ENCODE measurements at regions not wholly inside any gene's neighbourhood (a gene's known extent, or its start where the extent isn't known, plus 50 kb on each side); places are given as distances from the start of the nearest gene placed in this dataset.

DNA sequence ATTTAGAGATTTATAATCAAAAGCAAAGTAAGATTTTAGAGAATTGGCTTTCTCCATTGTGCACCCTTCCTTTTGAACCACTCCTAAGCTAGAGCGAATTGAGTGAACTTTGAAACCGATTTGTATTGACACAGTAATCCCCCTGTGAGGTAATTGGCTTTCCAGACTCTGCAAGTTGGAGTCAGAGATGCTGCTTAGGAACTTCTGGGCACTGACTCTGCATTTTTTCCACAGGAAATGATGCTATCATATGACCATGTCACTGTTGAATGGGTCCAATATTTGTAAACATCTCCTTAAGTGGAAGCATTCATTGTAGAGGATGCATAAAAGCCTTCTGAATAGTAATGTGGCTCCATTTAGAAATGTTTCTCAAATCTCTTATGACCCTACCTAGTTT is 394.4 kb upstream of the ZNF608 start:
- DNase-seq, result no peak

DNA sequence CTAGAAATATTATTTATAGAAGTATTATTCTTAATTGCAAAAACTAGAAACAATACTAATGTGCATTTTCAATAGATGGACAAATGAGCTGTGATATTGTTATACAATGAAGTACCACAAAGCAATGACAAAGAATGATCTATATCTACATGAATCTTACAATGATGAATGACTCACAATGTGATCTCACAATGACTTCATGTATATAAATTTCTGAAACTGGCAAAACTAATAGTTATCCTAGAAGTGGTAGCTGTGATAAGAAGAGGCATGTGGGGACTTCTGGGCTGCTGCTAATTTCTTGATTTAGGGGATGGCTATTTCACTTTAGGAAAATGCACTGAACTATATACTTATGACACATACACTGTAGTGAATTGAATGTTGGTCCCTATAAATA is 396.0 kb upstream of the ZNF608 start:
- no peak for DNase-seq

DNA sequence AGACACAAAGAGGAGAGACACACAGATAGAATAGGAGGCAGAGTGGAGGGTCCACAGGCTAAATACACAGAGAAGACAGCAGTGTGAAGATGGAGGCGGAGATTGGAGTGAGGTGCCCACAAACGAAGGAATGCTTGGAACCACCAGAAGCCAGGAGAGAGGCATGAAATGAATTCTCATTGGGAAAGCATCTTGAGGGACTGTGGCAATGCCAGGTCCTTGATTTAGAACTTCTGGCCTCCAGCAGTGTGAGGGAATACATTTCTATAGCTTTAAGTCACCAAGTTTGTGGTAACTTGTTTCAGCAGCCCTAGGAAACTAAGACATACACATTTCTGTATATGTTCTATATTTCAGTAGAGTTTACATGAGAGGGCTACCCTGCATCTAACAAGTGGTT is 396.6 kb upstream of the ZNF608 start:
- no peak for DNase-seq

DNA sequence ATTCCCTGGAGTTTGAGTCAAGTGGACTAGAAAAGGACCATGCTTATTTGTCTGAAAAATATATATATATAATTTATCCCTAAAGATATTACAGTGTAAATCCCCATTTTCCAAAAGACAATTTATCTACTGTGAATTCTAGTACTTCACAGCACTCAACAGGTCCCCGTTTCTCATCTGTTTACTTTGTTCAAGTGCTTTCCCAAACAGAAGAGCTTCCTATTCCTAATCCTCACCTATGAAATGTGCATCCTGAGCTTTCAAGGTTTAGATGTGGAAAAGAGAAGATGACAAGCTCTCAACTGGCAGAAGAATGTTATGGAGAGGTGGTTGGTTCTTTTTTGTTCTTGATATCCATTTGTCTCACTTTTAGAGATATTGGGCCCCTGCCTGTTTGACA is 401.6 kb upstream of the ZNF608 start:
- DNase-seq, result no peak

DNA sequence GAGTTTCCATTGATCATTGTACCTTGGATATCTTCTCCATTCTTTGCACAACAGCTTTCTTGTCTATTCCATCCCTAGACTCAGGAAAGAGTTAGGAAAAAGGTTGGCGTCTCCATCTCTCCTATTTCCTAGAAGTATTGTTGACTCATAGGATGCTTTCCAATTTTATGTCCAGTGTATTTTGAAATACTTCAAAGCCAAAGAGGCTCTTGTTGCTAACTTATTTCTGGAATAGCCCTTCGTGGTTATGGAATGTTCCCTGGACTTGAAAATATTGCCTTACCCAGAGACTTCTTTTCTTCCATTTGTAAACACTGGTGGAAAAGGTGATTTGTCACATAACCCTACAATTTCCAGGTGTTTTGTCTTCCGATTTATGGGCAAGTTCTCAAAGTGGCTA is 402.3 kb upstream of the ZNF608 start:
- DNase-seq, result no peak

DNA sequence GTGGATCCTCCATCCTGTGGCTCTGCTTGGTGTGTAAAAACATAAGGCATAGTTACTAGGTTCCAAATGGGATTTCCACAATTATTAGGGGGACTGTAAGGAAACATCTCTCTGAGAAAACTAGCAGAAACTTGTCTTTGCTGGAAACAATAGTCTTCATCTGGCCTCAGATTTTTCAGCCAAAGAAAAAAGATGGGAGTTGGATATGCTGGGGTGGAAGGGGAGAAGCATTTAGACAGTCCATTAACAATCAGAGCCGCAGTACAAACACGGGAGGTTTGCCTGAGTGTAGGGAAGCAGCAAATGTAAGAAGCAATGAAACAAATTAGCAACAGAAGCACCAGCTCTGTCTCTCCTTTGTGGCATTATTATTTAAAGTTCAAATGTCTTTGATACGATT is 402.7 kb upstream of the ZNF608 start:
- DNase-seq, result no peak

DNA sequence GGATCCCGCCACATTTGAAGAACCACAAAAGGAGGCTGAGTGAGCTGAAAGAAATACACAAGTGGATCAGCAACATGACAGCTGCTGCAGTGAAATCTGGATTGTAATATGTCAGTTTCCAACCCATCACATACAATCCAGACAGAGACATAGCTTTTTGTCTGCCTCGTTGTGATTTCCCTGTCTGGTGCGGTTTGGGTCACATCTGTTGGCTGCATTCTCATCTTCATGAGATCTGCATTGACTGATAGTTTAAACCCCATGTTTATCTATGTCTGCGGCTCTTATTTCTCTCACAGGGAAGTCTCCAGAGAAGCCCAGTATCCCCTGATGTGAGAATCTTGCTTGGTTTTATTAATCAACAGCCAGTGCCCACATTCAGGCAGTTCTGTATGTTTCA is 403.1 kb upstream of the ZNF608 start:
- no peak for DNase-seq

DNA sequence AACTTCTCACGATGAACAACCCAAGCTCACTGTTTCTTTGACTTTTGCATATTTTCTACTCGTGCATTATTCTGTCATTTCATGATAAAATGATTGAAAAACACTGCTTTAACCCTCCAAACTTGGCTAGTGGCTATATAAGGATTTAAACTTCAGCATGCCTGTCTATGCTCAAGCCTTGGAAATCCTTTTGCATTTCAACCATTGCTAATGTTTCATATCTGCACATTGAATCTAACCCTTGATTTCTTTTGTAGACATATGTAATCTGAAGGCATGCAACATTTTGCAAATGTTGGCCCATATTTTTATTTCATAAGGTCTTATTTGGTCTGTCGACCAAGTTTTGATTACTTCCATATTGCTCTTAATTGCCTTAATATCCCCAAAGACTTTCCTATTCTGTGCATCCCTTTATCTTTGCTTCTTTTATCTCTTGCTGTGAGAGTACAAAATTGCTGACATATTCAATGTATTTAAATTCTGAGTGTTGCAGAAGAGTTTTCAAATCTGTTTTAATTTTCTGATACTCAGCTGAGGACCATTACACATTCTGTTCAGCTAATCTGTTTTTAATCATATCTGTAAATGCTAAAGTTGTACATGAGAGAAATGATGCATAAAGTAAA is 403.7 kb upstream of the ZNF608 start:
- no peak for DNase-seq

DNA sequence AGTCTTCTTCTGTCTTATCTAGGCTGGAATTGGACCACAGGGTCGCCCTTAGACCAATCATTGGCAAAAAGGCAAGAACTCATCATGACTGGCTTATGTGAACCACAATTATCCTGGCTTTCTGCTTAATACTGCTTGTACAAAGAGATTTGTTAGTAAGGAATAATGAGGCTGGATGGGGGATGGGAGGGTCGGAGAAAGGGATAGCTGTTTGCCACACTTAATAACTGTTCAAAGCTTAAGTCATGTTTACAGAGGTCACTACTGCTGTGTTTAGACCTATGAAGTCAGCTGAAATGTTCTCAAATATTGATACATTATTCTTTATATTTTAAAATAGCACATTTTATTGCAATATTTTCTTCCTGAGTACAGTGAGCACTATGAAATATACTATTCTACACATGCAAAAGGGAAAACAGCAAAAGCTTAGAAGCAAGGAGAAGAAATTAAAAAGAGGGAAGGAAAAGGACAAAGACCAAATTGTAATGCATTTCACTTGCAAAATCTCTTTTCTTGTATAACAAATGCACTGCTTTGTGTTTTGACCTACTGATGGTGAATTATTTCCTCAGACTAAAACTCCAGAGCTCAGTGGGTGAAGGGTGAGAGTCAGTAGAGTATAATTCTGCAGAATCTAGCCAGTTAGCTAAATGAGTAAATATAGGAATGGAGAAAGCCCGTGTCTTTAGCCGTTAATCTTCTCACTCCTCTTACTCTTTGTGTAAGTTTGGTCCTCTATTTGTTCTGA is 404.9 kb upstream of the ZNF608 start:
- peak; percentile 28 for DNase-seq

DNA sequence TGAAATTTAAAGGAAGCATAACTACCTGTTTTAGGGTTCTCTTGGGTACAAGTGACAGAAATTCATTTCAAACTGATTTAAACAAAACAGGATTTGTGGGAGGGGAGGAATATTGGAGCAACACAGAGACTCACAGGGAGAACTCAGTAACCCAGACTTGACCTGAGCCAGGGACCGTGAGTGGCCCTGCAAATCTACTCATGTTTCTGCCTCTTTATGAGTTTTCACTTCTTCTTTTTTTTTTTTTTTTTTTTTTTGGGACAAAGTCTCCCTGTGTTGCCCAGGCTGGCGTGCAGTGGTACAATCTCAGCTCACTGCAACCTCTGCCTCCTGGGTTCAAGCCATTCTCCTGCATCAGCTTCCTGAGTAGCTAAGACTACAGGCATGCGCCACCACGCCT is 405.6 kb upstream of the ZNF608 start:
- no peak for DNase-seq

DNA sequence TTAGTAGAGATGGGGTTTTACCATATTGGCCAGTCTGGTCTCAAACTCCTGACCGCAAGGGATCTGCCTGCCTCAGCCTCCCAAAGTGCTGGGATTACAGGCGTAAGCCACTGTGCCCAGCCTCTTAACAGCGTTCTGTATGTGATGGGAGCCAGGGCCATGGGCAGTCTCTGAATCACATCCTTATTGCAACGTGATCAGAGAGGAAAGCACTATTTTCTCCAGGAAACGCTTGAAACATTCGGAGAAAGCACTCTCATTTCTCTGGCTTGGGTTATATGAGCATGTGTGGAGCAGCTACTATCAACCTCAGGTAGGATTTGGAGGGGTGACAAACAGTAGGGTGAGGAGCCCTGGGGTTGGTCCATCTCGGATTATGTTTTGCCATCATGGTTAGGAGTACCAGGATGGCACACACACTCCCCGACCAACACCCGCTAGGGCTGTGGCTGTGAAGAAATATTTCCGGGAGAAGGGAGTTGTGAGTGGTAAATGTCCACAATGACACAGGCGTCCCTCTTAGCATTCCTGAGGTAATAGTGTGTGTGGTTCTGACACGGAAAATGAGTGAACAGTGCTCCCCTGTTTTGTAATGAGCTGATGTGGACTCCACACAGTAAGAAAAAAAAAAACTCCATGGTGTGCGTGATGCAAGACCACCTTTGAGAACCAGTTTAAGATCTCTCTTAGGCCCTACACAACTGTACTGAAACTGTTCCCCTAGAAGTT is 406.2 kb upstream of the ZNF608 start:
- DNase-seq, result peak; percentile 9

DNA sequence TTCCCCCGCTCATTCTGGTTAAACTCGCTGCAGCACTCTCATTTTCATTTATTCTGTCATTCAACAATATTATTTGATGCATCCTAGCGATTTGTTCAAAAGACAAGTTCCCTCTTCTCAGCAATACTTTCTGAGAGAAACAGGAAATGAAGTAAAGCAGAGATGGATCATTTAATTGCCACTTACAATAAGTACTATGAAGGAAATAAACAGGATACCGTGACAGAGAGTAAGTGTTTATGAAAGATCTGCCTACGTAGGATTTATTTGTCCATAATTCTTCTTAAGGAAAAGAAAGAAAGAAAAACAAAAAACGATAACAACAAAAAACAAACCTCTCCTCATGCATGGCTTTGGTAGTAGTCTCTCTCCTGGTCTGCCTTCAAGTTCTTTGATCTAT is 406.8 kb upstream of the ZNF608 start:
- no peak for DNase-seq

DNA sequence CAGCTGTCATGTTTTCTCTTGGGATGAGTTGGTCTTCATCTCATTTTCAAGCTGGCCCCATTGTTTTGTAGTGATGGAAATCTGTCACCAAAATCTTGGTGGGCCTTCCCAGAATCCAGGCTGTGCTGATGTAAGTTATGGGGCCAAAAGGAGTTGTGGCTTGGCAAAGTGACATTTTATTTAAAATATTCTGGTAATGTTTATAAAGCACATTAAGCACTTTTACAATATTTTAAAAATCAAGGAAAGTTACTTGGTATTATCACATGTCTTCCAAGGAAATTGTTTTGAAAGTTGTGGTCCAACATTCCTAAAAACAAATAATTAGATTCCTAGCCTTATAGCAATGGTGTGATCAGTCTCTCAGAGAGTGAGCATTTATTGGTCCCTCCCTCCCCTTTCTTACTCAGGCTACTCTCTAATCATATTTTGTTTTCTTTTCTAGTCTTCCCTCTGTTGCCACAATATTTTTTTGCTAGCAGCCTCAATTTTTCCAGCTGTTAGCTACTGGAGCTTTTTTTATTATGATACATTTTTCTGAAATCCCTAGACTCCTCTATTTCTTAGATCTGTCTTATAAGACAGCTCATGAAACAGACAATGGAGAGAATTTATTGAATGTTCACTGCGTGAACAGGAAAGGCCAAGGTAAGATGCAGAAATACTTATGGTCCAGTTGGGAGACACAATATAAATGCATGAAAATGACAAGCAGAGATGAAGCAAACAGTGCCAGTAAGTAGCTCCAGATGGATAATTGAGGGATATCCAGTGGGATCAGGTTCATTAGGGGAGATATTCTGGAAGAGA is 408.1 kb upstream of the ZNF608 start:
- DNase-seq, result no peak

DNA sequence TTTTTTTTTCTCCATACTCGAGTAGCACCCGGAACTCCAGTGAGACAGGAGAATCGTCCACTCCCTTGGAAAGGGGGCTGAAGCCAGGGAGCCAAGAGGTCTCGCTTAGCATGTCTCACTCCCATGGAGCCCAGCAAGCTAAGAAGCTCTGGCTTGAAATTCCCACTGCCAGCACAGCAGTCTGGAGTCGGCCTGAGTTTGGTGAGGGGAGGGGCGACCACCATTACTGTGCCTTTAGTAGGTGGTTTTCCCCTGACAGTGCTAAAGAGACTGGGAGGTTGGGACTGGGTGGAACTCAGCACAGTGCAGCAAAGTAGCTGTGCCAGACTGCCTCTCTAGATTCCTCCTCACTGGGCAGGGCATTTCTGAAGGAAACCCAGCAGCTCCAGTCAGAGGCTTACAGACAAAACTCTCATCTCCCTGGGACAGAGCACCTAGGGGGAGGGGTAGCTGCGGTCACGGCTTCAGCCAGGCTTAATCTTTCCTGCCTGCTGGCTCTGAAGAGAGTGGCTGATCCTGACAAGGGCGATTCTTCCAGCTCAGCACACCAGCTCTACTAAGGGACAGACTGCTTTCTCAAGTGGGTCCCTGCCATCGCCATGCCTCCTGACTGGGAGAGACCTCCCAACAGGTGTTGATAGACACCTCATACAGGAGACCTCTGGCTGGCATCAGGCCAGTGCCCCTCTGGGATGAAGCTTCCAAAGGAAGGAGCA is 414.5 kb upstream of the ZNF608 start:
- DNase-seq, result no peak

DNA sequence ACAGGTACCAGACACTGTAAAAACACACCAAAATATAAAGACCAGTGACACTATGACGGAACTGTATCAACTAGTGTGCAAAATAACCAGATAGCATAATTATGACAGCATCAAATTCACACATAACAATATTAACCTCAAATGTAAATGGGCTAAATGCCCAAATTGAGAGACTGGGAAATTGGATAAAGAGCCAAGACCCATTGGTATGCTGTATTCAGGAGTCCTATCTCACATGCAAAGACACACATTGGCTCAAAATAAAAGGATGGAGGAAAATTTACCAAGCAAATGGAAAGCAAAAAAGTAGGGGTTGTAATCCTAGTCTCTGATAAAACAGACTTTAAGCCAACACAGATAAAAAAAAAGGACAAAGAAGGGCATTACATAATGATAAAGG is 416.3 kb upstream of the ZNF608 start:
- no peak for DNase-seq

DNA sequence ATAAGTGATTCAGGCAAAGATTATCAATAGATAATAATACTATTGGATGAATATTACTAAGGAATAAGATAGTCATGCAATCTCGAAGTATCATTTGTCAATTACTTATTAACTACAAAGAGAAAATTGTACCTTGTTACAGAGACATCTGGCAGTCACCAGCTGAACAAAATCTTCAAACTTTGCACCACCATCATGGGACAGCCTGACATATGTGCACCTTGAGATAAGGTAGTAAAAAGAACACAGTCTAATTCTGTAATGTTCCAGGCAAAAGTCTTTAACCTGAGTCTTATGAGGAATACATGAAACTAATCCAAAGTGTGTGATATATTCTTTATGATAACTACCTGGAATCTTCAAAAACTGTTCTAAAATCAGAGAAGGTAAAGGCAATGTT is 423.0 kb upstream of the ZNF608 start:
- DNase-seq, result no peak

DNA sequence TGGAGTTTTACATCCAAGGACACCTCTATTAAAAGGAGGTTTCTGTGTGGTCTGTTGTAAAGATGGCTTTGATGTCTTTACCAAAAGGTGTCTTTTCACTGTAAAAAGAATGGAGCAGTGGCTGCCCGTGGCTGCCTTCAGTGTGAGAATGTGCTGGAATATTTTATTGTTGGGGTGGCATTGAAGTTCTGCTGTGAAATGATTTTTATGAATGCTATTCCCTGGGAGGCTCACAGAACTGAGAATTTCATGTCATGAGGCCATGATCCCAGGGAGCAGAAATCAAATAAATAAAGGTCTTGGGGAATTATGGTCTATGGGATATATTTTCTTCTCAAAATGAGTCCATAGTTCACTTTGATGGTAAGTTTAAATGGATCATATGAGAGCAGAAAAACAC is 425.2 kb upstream of the ZNF608 start:
- DNase-seq, result no peak

DNA sequence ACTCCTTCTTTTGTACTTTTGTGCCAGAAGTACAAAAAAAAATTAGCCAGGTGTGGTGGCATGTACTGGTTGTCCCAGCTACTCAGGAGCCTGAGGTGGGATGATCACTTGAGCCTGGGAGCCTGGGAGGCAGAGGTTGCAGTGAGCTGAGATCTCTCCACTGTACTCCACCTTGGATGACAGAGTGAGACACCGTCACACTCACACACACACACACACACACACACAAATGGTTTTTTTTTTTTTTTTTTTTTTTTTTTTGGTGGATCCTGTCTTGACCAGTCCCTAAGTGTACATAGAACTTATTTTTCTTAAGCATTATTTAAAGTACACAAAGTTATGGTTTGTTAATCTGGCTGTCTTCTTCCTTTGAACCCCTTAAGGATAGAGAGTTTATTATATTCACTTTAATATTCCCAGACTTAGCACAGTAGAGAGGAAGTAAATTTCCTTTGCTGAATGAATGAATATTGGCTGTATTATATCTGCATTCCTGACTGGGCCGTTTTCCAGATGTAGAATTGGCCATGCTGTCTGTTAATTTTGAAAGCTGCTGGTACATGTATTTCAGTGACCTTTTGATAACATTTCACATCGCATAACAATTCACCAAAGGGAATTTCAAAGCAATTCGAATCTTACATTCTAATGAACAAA is 429.0 kb upstream of the ZNF608 start:
- DNase-seq, result no peak

DNA sequence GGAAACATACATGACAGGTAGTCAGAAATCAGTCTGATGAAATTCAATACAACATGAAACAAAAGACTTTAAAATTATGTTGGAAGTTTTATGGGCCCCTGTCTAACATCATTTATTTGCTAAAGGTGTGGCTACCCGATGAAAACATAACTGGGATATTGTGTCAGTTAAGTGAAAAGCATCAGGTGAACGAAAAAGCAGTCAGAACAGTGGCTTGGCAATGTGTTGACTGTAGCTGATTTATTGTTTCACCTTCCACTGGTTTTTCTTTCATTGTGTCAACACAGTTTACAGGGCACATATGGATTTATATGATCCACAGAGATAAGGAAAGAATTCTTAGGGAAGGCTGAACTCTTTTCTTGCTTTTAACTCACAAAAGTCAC is 429.6 kb upstream of the ZNF608 start:
- no peak for DNase-seq

DNA sequence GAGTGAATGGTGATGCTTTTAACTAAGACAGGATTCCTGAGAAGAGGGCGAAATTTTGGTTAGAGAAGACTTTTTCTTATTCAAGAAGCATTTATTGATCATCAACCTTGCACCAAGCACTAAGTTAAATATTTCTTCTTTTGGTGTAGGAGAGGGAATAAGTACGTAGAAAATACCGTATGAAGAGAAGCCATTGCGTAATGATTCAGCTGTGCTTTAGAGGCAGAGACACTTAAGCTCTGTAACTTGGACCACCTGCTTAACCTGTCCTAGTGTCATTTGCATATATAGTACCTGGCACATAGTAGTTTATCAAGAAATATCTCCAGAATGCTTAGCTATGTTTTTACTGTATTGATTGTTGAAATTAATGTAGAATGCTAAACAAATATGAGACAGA is 430.9 kb upstream of the ZNF608 start:
- no peak for DNase-seq

DNA sequence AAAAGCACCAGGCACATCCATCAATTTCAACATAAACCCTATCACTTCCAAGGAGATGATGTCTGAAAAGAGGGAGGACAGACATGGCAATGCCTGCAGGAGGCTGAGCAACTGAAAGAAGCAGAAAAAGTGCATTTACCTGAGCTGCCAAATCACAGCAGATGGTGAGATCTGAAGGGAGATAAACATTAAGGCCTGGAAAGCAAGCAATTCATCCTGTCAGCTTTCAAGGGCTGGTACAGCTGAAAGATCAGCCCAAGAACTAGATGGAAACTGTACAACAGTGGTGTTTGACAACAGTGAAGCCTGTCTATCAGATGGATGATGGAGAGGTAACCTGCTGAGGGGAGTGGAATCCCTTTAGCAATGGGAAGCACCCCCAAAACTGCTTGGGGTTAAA is 433.2 kb upstream of the ZNF608 start:
- DNase-seq, result no peak

Measured in right kidney (tissue), 1 donor.